ENCODE measurements at regions not wholly inside any gene's neighbourhood (a gene's known extent, or its start where the extent isn't known, plus 50 kb on each side); places are given as distances from the start of the nearest gene placed in this dataset.

DNA sequence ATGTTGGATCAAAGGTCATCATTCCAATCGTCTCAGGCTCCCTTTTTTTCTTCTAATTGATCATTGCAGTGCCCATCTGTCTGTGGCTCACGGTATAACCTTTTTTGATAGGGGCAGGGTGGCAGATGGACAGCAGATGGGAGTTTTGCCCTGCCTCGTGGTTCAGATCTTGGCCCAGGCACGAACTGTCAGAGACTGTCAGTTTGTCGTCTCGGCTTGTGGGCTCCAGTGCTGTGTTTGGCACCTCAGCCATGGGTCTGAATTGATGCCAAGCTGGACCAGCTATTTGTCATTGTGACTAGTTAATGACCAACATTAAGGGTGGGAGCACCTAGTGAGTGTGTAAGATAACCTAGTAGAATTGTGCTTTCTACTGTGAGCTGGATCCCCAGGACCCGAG, 197.6 kb downstream of the PRL start:
- Histone ChIP-seq H3F3A (ENCODE audit: control insufficient read depth, insufficient read depth) (no peaks in the 10 kb centered on the region), H3K4me2 (ENCODE audit: low read length) (no peak overlapping the region), H3K36me3 (ENCODE audit: control insufficient read depth, low read length) (no peaks in the 10 kb centered on the region), H3K4me1 (ENCODE audit: control insufficient read depth, low read length) (no peaks in the 10 kb centered on the region), H3K27me3 (ENCODE audit: control insufficient read depth, low read length) (no peaks in the 10 kb centered on the region), H4K20me1 (ENCODE audit: control insufficient read depth, insufficient read depth, low read depth, low read length) (no peaks in the 10 kb centered on the region), H3K27ac (ENCODE audit: low read depth, low read length) (no peak overlapping the region), H3K4me3 (ENCODE audit: low read length) (no peak overlapping the region), H3K79me2 (ENCODE audit: control insufficient read depth, low read length) (no peaks in the 10 kb centered on the region), H3K9me2 (replicated peaks; ENCODE audit: control insufficient read depth, low read length) (no peaks in the 10 kb centered on the region), H3K9me3 (ENCODE audit: control insufficient read depth, insufficient read depth, low read length) (no peaks in the 10 kb centered on the region)
- TF ChIP-seq, protein P1, sequence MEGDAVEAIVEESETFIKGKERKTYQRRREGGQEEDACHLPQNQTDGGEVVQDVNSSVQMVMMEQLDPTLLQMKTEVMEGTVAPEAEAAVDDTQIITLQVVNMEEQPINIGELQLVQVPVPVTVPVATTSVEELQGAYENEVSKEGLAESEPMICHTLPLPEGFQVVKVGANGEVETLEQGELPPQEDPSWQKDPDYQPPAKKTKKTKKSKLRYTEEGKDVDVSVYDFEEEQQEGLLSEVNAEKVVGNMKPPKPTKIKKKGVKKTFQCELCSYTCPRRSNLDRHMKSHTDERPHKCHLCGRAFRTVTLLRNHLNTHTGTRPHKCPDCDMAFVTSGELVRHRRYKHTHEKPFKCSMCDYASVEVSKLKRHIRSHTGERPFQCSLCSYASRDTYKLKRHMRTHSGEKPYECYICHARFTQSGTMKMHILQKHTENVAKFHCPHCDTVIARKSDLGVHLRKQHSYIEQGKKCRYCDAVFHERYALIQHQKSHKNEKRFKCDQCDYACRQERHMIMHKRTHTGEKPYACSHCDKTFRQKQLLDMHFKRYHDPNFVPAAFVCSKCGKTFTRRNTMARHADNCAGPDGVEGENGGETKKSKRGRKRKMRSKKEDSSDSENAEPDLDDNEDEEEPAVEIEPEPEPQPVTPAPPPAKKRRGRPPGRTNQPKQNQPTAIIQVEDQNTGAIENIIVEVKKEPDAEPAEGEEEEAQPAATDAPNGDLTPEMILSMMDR (IDR thresholded peaks at IDR 0.05; ENCODE audit: low read depth, low read length, poor library complexity, severe bottlenecking): no peak
- TF ChIP-seq EZH2phosphoT487 (IDR thresholded peaks at IDR 0.05; ENCODE audit: borderline replicate concordance, low read length): no peak

DNA sequence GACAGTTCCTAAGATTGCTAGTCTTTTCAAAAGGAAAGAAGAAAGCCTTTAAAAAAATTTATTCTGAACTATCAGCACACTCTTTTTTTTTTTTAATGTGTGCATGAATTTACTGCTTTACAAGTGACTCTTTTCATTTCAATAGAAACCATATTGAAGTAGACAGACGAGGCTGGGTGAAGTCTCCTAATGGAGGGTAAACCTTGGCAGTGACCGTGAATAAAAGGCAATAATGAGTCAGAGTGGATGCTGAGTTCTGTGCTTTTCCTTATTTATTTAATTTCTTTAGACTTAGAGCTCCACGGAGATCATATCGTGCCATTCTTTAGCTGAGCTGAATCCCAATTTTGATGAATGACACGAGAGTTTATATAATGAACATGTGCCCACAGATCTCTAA, 196.9 kb downstream of the PRL start:
- H3K79me2 ChIP-seq (ENCODE audit: control insufficient read depth, low read length): no peaks in the 10 kb centered on the region
- no peak overlapping the region for H3K4me2 ChIP-seq (ENCODE audit: low read length)
- no peaks in the 10 kb centered on the region for H3K36me3 ChIP-seq (ENCODE audit: control insufficient read depth, low read length)
- H3K9me2 ChIP-seq (replicated peaks; ENCODE audit: control insufficient read depth, low read length): no peaks in the 10 kb centered on the region
- no peak overlapping the region for H3K27ac ChIP-seq (ENCODE audit: low read depth, low read length)
- no peaks in the 10 kb centered on the region for H3K4me1 ChIP-seq (ENCODE audit: control insufficient read depth, low read length)
- no peaks in the 10 kb centered on the region for H4K20me1 ChIP-seq (ENCODE audit: control insufficient read depth, insufficient read depth, low read depth, low read length)
- no peak for TF ChIP-seq EZH2phosphoT487 (IDR thresholded peaks at IDR 0.05; ENCODE audit: borderline replicate concordance, low read length)
- TF ChIP-seq, protein P1 (IDR thresholded peaks at IDR 0.05; ENCODE audit: low read depth, low read length, poor library complexity, severe bottlenecking): no peak
- H3K27me3 ChIP-seq (ENCODE audit: control insufficient read depth, low read length): no peaks in the 10 kb centered on the region
- H3K4me3 ChIP-seq (ENCODE audit: low read length): no peak overlapping the region
- H3F3A ChIP-seq (ENCODE audit: control insufficient read depth, insufficient read depth): no peaks in the 10 kb centered on the region
- H3K9me3 ChIP-seq (ENCODE audit: control insufficient read depth, insufficient read depth, low read length): no peaks in the 10 kb centered on the region

DNA sequence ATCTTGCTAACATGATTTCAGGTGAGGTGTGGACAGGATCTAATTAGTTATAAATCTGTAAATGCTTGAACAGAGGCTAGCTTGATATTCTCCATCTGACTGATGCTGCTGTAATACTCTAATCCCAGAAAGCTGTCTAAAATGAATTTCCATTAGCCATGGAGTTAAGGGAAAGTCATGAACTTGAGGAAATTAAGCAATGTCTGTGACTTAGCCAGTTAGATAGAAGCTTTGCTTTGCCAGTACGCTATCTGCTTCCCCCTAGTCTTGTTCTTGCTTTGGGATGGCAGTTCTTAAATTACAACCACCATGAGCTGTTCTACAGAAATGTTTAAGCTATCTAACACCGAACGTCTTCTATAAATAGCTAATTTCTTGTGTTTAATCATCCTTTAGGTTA, 195.7 kb downstream of the PRL start:
- Histone ChIP-seq H3K27me3 (ENCODE audit: control insufficient read depth, low read length) (no peaks in the 10 kb centered on the region), H3K9me3 (ENCODE audit: control insufficient read depth, insufficient read depth, low read length) (no peaks in the 10 kb centered on the region), H3K4me3 (ENCODE audit: low read length) (no peak overlapping the region), H3K4me1 (ENCODE audit: control insufficient read depth, low read length) (no peaks in the 10 kb centered on the region), H3K27ac (ENCODE audit: low read depth, low read length) (no peak overlapping the region), H3F3A (ENCODE audit: control insufficient read depth, insufficient read depth) (no peaks in the 10 kb centered on the region), H3K36me3 (ENCODE audit: control insufficient read depth, low read length) (no peaks in the 10 kb centered on the region), H4K20me1 (ENCODE audit: control insufficient read depth, insufficient read depth, low read depth, low read length) (no peaks in the 10 kb centered on the region), H3K4me2 (ENCODE audit: low read length) (no peak overlapping the region), H3K9me2 (replicated peaks; ENCODE audit: control insufficient read depth, low read length) (no peaks in the 10 kb centered on the region), H3K79me2 (ENCODE audit: control insufficient read depth, low read length) (no peaks in the 10 kb centered on the region)
- TF ChIP-seq, protein P1 (IDR thresholded peaks at IDR 0.05; ENCODE audit: low read depth, low read length, poor library complexity, severe bottlenecking): no peak
- TF ChIP-seq EZH2phosphoT487 (IDR thresholded peaks at IDR 0.05; ENCODE audit: borderline replicate concordance, low read length): no peak

DNA sequence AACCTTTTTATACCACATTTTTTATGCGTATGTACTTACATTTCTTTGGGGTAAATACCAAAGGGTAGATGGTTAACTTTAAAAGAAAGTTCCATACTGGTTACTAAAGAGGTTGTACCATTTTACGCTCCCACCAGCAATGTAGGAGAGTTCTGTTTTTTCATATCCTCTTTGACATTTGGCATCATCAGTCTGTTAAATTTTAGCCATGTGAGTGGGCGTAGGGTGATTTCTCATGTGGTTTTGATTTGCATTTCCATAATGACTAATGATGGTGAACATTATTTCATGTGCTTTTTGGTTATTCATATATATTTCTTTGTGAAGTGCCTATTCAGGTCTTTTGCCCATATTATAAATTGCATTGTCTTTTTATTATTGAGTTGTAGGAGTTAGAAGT, 194.2 kb downstream of the PRL start:
- Histone ChIP-seq H3K4me2 (ENCODE audit: low read length) (no peak overlapping the region), H3K27ac (ENCODE audit: low read depth, low read length) (no peak overlapping the region), H4K20me1 (ENCODE audit: control insufficient read depth, insufficient read depth, low read depth, low read length) (no peaks in the 10 kb centered on the region), H3K4me3 (ENCODE audit: low read length) (no peak overlapping the region), H3K9me3 (ENCODE audit: control insufficient read depth, insufficient read depth, low read length) (no peaks in the 10 kb centered on the region), H3K36me3 (ENCODE audit: control insufficient read depth, low read length) (no peaks in the 10 kb centered on the region), H3F3A (ENCODE audit: control insufficient read depth, insufficient read depth) (no peaks in the 10 kb centered on the region), H3K27me3 (ENCODE audit: control insufficient read depth, low read length) (no peaks in the 10 kb centered on the region), H3K4me1 (ENCODE audit: control insufficient read depth, low read length) (no peaks in the 10 kb centered on the region), H3K9me2 (replicated peaks; ENCODE audit: control insufficient read depth, low read length) (no peaks in the 10 kb centered on the region), H3K79me2 (ENCODE audit: control insufficient read depth, low read length) (no peaks in the 10 kb centered on the region)
- TF ChIP-seq, protein P1 (IDR thresholded peaks at IDR 0.05; ENCODE audit: low read depth, low read length, poor library complexity, severe bottlenecking): no peak
- TF ChIP-seq EZH2phosphoT487 (IDR thresholded peaks at IDR 0.05; ENCODE audit: borderline replicate concordance, low read length): no peak

Data from DOHH2 (cell line).